SK-N-MC (cell line): ENCODE measurements at regions not wholly inside any gene's neighbourhood (a gene's known extent, or its start where the extent isn't known, plus 50 kb on each side); places are given as distances from the start of the nearest gene placed in this dataset.

Source experiments
- EZH2 ChIP-seq: fragments of 200-600 bp; sonication (generic); IDR thresholded peaks from one replicate; pipeline ENCODE4 v1.6.1; 2017; ENCODE audit warnings: antibody characterized with exemption
- POLR2AphosphoS5 ChIP-seq: IDR thresholded peaks from 2 replicates; pipeline ENCODE4 v1.6.1; 2012; ENCODE audit warnings: mild to moderate bottlenecking, low read depth, low read length, borderline replicate concordance

- TF ChIP-seq POLR2AphosphoS5 (no peak), EZH2 (no peak)
These were observed 119.8 kb upstream of the TRIM2 start for GRCh38 chr4:153084224-153084979.
